Activated T-helper 2 cell treated with anti-CD3 and anti-CD28 coated beads, Interferon-gamma antibody, Interleukin-2, Interleukin-4, amounts not matched to agents 10 μg/mL and 5 μg/mL and 100 μg/mL, durations not matched to agents 14 hours and 24 hours and 36 hours (primary cell): ENCODE measurements at regions not wholly inside any gene's neighbourhood (a gene's known extent, or its start where the extent isn't known, plus 50 kb on each side); places are given as distances from the start of the nearest gene placed in this dataset.
"Not testable (repeated sequence)": the region's sequence is repeated elsewhere in the genome, so short reads cannot be mapped to it uniquely, and the experiment has no call there.

Experiments
- DNase-seq: peaks from one replicate; pipeline ENCODE4 v3.0.0; 2021; ENCODE audit warnings: low spot score
- H3K27ac Mint-ChIP-seq: one replicate; pipeline ENCODE4 v1.8.0; 2021; ENCODE audit warnings: mixed read lengths
- H3K27me3 Mint-ChIP-seq: one replicate; pipeline ENCODE4 v1.8.0; 2021; ENCODE audit warnings: low read depth, mixed read lengths
- H3K36me3 Mint-ChIP-seq: one replicate; pipeline ENCODE4 v1.8.0; 2021; ENCODE audit warnings: low read depth, mixed read lengths
- H3K4me1 Mint-ChIP-seq: one replicate; pipeline ENCODE4 v1.8.0; 2021; ENCODE audit warnings: low read depth, mixed read lengths
- H3K4me3 Mint-ChIP-seq: one replicate; pipeline ENCODE4 v1.8.0; 2021; ENCODE audit warnings: low read depth, mild to moderate bottlenecking, moderate library complexity, mixed read lengths
- H3K9me3 Mint-ChIP-seq: one replicate; pipeline ENCODE4 v1.8.0; 2021; ENCODE audit warnings: mixed read lengths
- intact Hi-C: fragments of 100-400 bp; cut with micrococcal nuclease; formaldehyde crosslinking; loops from one replicate; pipeline ENCODE4 v1.15.1; 2023

DNA sequence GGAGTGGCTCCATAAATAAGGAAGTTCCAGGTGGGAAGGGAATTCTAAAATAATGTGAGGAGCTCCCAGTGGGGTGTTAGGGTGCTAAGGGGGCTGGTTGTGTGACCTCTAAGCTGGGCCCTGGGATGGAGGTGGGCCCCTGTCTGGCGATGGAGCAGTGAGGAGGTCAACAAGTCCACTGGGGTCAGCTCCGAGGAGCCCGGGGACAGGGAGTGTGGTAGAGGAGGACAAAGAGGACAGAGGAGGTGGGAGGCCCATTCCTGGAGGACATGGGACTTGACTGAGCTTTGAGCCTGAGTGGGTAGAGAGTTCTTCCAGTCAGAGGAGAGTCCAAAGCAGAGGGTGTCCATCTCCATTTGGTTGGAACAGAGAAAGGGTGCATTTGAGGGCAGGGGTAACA lies 390.2 kb downstream of the TSHZ3 start:
- peaks cover 6% of the 10 kb centered on the region for H3K9me3 Mint-ChIP-seq
- intact Hi-C loops = no loop called here
- DNase-seq = no peak
- no peak overlapping the region for H3K27ac Mint-ChIP-seq
- no peaks in the 10 kb centered on the region for H3K36me3 Mint-ChIP-seq
- H3K4me1 Mint-ChIP-seq = no peaks in the 10 kb centered on the region
- H3K4me3 Mint-ChIP-seq = no peak overlapping the region
- no peaks in the 10 kb centered on the region for H3K27me3 Mint-ChIP-seq

DNA sequence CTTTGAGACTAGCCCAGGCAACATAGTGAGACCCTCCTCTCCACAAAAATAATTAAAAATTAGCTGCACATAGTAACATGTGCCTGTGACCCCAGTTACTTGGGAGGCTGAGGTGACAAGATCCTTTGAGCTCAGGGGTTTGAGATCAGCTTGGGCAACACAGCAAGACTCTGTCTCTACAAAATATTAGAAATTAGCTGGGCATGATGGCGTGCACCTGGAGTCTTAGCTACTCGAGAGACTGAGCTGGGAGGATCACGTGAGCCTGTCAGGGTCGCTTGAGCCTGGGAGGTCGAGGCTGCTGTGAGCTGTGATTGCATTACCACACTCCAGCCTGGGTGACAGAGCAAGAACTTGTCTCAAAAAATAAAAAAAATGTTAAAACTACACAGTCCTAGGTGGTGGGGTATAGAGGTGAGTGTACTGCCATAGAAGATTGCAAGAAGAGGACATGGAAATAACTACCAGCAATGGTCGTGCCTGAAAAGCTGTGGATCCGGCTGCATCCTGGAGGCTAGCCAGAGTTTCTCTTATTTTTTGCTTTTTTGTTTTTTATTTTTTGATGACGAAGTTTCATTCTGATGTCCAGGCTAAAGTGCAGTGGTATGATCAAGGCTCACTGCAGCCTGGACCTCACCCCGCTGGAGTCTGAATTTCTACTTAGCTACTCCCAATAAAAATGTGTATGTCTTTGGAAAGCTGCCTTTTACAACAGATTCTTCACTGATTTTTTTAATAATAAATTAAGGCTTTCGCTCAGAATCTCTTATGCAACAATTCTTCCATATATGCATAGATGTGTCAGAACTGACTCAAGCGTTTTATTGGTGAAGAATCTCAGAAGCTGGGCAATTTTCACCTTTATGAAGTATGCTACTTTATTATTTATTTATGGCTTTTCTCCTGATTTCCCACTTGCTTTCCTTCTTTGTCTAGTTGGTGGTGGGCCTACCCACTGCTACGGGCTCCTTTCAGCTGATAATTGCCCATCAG lies 393.8 kb downstream of the TSHZ3 start:
- H3K4me1 Mint-ChIP-seq = no peaks in the 10 kb centered on the region
- H3K9me3 Mint-ChIP-seq = no peaks in the 10 kb centered on the region
- no peak for DNase-seq
- H3K27me3 Mint-ChIP-seq = no peaks in the 10 kb centered on the region
- H3K4me3 Mint-ChIP-seq = no peak overlapping the region
- intact Hi-C loops = no loop called here
- no peaks in the 10 kb centered on the region for H3K36me3 Mint-ChIP-seq
- no peak overlapping the region for H3K27ac Mint-ChIP-seq

DNA sequence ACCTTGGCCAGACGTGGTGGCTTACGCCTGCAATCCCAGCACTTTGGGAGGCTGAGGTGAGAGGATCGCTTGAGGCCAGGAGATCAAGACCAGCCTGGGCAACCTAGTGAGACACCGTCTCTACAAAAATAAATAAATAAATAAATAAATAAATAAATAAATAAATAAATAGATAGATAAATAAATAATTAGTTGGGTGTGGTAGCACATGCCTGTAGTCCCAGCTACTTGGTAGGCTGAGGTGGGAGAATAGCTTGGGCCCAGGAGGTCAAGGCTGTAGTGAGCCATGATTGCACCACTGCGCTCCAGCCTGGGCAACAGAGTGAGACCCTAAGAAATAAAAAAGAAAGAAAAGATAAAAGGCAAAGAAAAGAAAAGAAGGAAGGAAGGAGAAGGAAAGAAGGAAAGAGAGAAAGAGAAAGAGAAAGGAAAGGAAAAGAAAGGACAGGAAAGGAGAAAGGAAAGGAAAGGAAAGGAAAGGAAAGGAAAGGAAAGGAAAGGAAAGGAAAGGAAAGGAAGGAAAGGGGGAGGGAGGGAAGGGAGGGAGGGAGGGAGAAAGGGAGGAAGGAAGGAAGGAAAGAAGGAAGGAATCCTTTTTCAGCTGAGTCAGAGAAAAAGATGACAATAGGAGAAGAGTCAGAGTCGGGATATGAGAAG lies 404.8 kb downstream of the TSHZ3 start:
- H3K9me3 Mint-ChIP-seq, H3K4me1 Mint-ChIP-seq, H3K36me3 Mint-ChIP-seq, H3K27ac Mint-ChIP-seq, H3K27me3 Mint-ChIP-seq, intact Hi-C loops, H3K4me3 Mint-ChIP-seq, DNase-seq: not testable (repeated sequence)

GRCh38 chr19:30943101-30943843 lies 406.0 kb downstream of the TSHZ3 start:
- H3K4me1 Mint-ChIP-seq = no peaks in the 10 kb centered on the region
- H3K27me3 Mint-ChIP-seq = no peaks in the 10 kb centered on the region
- no peaks in the 10 kb centered on the region for H3K9me3 Mint-ChIP-seq
- H3K36me3 Mint-ChIP-seq = no peaks in the 10 kb centered on the region
- H3K27ac Mint-ChIP-seq = no peak overlapping the region
- no peak overlapping the region for H3K4me3 Mint-ChIP-seq
- no peak for DNase-seq
- intact Hi-C loops = no loop called here

DNA sequence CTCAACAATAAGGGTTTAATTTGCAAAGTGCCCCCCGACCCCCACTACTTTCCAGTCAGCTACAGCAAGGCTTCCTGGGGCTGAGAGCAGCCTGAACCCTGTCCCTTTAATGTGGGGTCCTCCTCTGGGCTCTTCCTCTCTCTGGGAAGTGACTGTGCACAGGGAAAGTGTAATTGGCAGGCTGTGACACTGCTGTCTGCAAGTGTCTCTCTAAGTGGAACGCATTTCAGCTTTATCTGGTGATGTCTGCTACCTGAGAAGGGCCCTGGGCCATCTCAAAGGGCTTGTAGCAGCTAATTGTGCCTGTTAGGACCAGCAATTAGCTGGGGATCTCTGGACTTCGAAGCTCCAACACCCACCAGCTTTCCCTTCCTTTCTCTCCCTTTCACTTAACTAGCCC lies 406.6 kb downstream of the TSHZ3 start:
- Mint-ChIP-seq H3K27me3 (no peaks in the 10 kb centered on the region), H3K4me1 (no peaks in the 10 kb centered on the region), H3K9me3 (no peaks in the 10 kb centered on the region), H3K27ac (no peak overlapping the region), H3K36me3 (no peaks in the 10 kb centered on the region), H3K4me3 (no peak overlapping the region)
- DNase-seq = no peak
- intact Hi-C loops = no loop called here

DNA sequence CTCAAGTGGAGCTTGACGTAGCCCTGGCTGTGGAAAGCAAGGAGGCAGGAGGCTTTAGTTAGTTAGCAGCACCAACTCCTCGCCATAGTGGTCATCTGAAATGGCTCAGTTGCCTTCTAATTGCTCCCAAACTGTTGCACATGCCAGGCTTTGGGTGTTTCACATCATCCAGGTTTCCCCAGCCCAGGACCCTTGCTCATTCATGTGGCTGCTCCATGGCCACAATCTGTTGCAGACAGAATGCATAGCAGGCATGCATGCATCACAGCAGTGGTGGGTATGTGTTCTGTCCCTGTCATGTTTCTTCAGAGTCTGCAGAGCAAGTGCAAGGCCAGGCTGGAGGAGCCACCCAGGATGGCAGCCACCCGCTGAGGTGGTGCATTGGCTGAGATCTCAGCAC lies 407.6 kb downstream of the TSHZ3 start:
- no peaks in the 10 kb centered on the region for H3K36me3 Mint-ChIP-seq
- DNase-seq = no peak
- H3K4me1 Mint-ChIP-seq = no peaks in the 10 kb centered on the region
- no peak overlapping the region for H3K4me3 Mint-ChIP-seq
- no peaks in the 10 kb centered on the region for H3K27me3 Mint-ChIP-seq
- intact Hi-C loops = no loop called here
- H3K27ac Mint-ChIP-seq = no peak overlapping the region
- H3K9me3 Mint-ChIP-seq = no peaks in the 10 kb centered on the region

- no peaks in the 10 kb centered on the region for H3K27me3 Mint-ChIP-seq
- H3K9me3 Mint-ChIP-seq = no peaks in the 10 kb centered on the region
- no peaks in the 10 kb centered on the region for H3K36me3 Mint-ChIP-seq
- no peak for DNase-seq
- H3K4me1 Mint-ChIP-seq = no peaks in the 10 kb centered on the region
- H3K27ac Mint-ChIP-seq = no peak overlapping the region
- intact Hi-C loops = no loop called here
- H3K4me3 Mint-ChIP-seq = no peak overlapping the region
Measured at GRCh38 chr19:30936276-30936675, 413.0 kb downstream of the TSHZ3 start.

GRCh38 chr19:30935146-30935545 lies 414.1 kb downstream of the TSHZ3 start:
- Mint-ChIP-seq H3K27ac (no peak overlapping the region), H3K4me3 (no peak overlapping the region), H3K36me3 (no peaks in the 10 kb centered on the region), H3K9me3 (no peaks in the 10 kb centered on the region), H3K27me3 (no peaks in the 10 kb centered on the region), H3K4me1 (no peaks in the 10 kb centered on the region)
- intact Hi-C loops = no loop called here
- no peak for DNase-seq

GRCh38 chr19:30933454-30933853 lies 415.8 kb downstream of the TSHZ3 start:
- H3K36me3 Mint-ChIP-seq, H3K9me3 Mint-ChIP-seq, H3K4me1 Mint-ChIP-seq, H3K27ac Mint-ChIP-seq, intact Hi-C loops, H3K27me3 Mint-ChIP-seq, H3K4me3 Mint-ChIP-seq, DNase-seq: not testable (repeated sequence)

DNA sequence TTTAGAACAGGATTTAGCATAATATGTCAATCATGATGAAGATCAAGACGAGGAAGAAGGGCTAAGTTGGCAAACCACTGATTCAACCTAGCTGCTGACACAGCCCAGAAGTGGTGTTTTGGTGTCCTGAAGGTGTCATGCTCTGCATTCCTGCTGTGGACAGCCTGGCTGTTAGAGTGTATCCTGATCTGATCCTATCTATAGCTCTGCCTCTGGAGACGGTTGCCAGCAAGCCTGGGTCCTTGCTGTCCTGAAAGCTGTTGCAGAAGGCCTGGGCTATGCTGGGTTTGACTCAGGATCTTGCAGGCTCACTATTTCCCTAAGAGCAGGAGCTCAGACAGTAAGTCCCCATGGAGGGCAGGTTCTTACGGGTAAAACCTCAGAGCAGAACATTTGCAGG lies 416.4 kb downstream of the TSHZ3 start:
- Mint-ChIP-seq H3K4me1 (no peaks in the 10 kb centered on the region), H3K27me3 (no peaks in the 10 kb centered on the region), H3K36me3 (no peaks in the 10 kb centered on the region), H3K27ac (no peak overlapping the region), H3K4me3 (no peak overlapping the region), H3K9me3 (no peaks in the 10 kb centered on the region)
- DNase-seq = no peak
- intact Hi-C loops = no loop called here

DNA sequence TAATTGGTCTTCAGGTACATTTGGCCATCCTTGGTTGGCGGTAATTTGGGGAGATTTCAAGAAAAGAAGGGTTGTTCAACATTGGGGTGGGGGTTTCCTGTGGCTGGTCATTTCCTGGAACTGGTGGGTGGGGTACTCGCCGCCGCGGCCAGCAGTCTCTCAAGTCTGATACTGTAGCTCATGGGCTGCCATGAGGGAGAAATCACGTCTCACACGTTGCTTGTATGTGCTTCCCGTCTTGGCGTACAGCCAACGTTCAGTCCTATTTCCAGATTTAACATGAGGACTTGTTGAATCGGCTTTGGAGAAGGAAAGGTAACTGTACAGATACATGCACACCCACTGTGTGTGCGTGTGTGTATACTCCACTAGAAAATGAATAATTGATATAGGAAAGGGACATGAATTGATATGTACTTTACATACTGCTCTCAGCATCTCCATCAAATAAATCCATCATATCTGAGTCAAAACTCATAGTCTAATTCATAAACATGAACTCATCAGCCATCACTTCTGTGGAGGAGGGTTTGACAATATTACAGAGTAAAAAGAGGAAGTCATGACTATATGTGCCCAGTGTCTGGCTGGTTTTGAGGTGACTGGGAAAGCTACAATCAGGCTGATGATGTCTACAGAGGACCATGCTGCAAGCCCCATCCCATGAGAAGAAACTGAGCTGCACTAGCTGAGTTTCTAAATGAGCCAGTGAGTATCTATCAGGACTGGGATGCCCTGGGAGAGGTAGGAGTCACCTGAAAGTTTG lies 418.1 kb downstream of the TSHZ3 start:
- no peak overlapping the region for H3K4me3 Mint-ChIP-seq
- no peaks in the 10 kb centered on the region for H3K36me3 Mint-ChIP-seq
- no peak for DNase-seq
- no peak overlapping the region for H3K27ac Mint-ChIP-seq
- H3K9me3 Mint-ChIP-seq = no peaks in the 10 kb centered on the region
- no peaks in the 10 kb centered on the region for H3K4me1 Mint-ChIP-seq
- no peaks in the 10 kb centered on the region for H3K27me3 Mint-ChIP-seq
- intact Hi-C loops = no loop called here

GRCh38 chr19:30927705-30928104 lies 421.5 kb downstream of the TSHZ3 start:
- no peak for DNase-seq
- H3K4me3 Mint-ChIP-seq = no peak overlapping the region
- intact Hi-C loops = no loop called here
- H3K27ac Mint-ChIP-seq = no peak overlapping the region
- no peaks in the 10 kb centered on the region for H3K27me3 Mint-ChIP-seq
- no peaks in the 10 kb centered on the region for H3K36me3 Mint-ChIP-seq
- no peaks in the 10 kb centered on the region for H3K9me3 Mint-ChIP-seq
- H3K4me1 Mint-ChIP-seq = no peaks in the 10 kb centered on the region
